Ectodermal cell (in vitro differentiated cells): ENCODE measurements at regions not wholly inside any gene's neighbourhood (a gene's known extent, or its start where the extent isn't known, plus 50 kb on each side); places are given as distances from the start of the nearest gene placed in this dataset.

Experiments
- H3K27ac ChIP-seq: 2 replicates; pipeline ENCODE4 v1.7.0; 2013; ENCODE audit warnings: mild to moderate bottlenecking, low read depth, low read length; ENCODE audit not compliant: insufficient read depth, poor library complexity, severe bottlenecking
- H3K27me3 ChIP-seq: 2 replicates; pipeline ENCODE4 v1.7.0; 2013; ENCODE audit warnings: mild to moderate bottlenecking, low read length; ENCODE audit not compliant: insufficient read depth, control insufficient read depth, poor library complexity, severe bottlenecking
- H3K36me3 ChIP-seq: one replicate; pipeline ENCODE4 v1.7.0; 2013; ENCODE audit warnings: low read length; ENCODE audit not compliant: control insufficient read depth, insufficient read depth
- H3K4me1 ChIP-seq: one replicate; pipeline ENCODE4 v1.7.0; 2013; ENCODE audit warnings: low read length; ENCODE audit not compliant: control insufficient read depth, insufficient read depth
- H3K4me3 ChIP-seq: 2 replicates; pipeline ENCODE4 v1.7.0; 2013; ENCODE audit warnings: low read depth, low read length, control low read depth; ENCODE audit not compliant: insufficient read depth
- H3K9me3 ChIP-seq: 2 replicates; pipeline ENCODE4 v1.7.0; 2013; ENCODE audit warnings: mild to moderate bottlenecking, low read length, moderate library complexity; ENCODE audit not compliant: control insufficient read depth
- WGBS, 2 experiments: methylation state at CpG; one replicate each; pipeline ENCODE4 v1.1.7; 2013; ENCODE audit warnings: missing lambda C conversion rate in 2 of 2; 5-methylcytosine and 5-hydroxymethylcytosine counted together

DNA sequence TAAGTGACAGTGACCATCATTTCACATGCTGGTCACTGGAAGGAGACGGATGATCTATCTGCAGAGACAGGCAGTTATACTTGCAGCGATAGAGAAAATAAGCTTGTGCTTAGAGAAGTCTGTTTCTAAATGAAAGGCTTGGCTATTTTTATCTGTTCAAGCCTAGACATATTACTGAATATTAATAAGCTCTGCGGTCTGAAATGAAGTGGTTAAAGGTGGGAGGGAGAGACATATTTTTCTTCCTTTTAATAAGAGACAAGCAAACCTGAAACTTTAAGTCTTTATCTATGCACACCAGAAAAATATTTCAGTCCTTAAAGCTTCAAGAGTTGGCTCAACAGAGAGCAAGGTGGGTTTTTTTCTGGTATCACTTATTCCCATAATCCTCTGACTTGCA lies 99.0 kb downstream of the CD200R1L start:
- peaks cover 9% of the 10 kb centered on the region for H3K4me1 ChIP-seq
- WGBS, 2 experiments, result 94 to 97% methylated on average over 3 of the region's 3 CpGs
- H3K27me3 ChIP-seq, result no peaks in the 10 kb centered on the region
- H3K4me3 ChIP-seq, result no peak overlapping the region
- no peak overlapping the region for H3K27ac ChIP-seq
- H3K36me3 ChIP-seq, result no peaks in the 10 kb centered on the region
- no peaks in the 10 kb centered on the region for H3K9me3 ChIP-seq

DNA sequence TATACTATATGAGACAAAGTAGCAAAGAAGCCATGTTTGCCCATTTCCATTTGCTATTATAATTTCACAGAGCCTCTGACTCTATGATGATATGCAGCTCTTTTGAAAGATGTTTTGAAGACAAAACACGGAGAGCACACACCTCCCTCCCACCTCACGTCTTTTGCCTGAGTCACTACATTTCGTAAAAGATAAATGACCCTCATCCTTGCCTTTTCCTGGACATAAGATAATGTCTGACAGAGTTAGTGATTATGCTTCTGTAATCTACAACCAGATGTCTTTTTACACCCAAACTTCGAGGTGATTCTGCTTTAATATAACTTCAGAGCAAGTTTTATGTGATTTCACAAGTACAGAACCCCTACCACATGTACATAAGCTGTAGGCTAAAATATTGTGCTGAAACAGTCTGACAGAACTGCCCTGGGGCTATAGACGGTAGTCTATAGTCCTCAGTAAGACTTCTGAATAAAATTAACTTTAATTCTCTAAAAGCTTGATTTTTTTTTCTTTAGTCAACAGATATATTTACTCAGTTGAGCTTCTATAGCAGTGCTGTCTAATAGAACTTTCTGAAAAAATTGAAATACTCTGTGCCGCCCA lies 99.9 kb downstream of the CD200R1L start:
- WGBS, 2 experiments, result 89 to 94% methylated on average over 6 of the region's 6 CpGs
- Histone ChIP-seq H3K9me3 (no peaks in the 10 kb centered on the region), H3K27ac (no peak overlapping the region), H3K4me3 (no peak overlapping the region), H3K4me1 (peaks cover 9% of the 10 kb centered on the region), H3K36me3 (no peaks in the 10 kb centered on the region), H3K27me3 (no peaks in the 10 kb centered on the region)

DNA sequence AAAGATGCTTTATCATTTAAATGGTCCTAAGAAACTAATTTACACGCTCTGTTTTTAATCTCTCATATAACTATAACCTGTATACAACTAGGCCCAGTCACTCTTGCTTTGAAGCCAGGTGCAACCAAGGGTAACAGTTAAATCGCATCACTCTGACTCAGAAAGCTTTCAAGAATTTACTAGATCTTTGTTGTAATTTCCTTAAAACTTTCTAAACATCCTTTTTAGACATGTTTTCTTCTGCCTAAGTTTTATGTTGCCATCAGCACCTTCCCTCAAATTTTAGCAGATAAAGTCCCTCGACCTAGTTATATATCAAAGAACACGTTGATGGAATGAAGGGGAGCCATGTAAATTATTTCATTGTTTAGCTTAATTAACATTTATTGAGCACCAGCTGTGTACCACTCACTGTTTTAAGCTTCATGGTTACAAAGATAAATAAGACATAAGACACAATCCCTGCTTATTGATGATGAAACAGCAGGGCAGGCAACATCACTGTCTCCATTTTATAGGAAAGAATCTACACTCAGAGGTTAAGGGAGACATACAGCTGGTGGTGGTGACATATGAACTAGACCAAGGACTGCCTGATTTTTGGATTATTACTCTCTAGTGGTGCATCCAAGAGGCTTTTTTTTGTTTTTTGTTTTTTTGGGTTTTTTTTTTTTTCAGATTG lies 101.0 kb downstream of the CD200R1L start:
- H3K4me1 ChIP-seq, result peaks cover 9% of the 10 kb centered on the region
- no peak overlapping the region for H3K4me3 ChIP-seq
- no peaks in the 10 kb centered on the region for H3K36me3 ChIP-seq
- no peak overlapping the region for H3K27ac ChIP-seq
- no peaks in the 10 kb centered on the region for H3K27me3 ChIP-seq
- no peaks in the 10 kb centered on the region for H3K9me3 ChIP-seq
- 54 to 64% methylated on average over 3 of the region's 4 CpGs for WGBS, 2 experiments

DNA sequence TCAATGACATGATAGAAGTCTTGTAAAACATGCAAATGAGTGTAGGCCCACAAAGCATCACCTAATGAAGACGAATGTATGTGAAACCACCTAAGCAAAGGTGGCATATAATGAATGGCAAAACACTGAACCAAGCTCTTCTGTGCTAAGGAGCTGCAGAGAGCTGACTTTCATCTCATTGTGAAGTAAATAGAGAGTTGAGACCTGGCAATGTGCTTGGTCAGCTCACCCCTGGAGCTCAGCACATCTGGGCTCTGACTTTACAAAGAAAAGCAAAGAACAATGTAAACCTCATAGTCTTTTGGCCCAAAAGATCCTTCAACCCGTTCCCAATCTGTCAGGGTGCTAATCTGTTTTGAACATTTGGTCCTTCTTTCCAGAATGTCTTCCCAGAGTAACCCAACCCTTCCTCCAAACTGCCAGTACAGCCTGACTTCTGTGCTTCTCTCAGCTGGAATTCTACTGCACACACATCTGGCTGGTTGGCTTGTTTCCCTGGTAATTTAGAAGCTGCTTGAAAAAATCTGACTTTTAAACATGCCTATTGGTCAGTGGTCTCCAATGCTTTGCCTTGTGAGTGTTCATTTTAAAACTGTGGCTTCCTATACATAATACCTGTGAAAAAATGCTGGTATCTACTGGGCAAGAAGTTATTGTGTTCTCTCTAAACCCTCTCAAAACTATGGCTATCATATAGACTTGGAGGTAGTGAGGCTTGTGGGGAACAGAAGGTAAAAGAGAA lies 101.7 kb downstream of the CD200R1L start:
- no peaks in the 10 kb centered on the region for H3K36me3 ChIP-seq
- no peak overlapping the region for H3K4me3 ChIP-seq
- peaks cover 9% of the 10 kb centered on the region for H3K4me1 ChIP-seq
- WGBS, 2 experiments, result 36 to 40% methylated on average over 2 of the region's 2 CpGs
- no peak overlapping the region for H3K27ac ChIP-seq
- H3K9me3 ChIP-seq, result no peaks in the 10 kb centered on the region
- H3K27me3 ChIP-seq, result no peaks in the 10 kb centered on the region

DNA sequence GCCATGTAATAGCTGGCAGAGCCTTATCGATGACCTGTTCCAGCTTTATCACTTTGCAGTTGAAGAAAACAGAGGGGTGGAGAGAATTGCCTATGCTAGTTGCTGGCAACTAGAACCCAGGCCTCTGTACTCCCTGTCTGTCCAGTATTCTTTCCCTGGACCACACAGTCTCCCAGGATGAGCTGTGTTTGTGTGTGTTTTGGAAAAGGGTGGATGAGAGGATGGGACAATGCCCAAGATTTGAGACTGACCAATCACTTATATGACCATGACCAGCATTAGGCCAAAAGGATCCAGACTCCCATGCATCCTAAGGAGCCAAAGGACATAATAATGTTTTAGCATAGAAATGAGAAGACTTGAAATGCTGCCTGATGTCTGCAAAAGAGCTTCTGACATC lies 102.6 kb downstream of the CD200R1L start:
- H3K36me3 ChIP-seq, result no peaks in the 10 kb centered on the region
- peaks cover 9% of the 10 kb centered on the region for H3K4me1 ChIP-seq
- no peaks in the 10 kb centered on the region for H3K27me3 ChIP-seq
- no peaks in the 10 kb centered on the region for H3K9me3 ChIP-seq
- 97 to 100% methylated on average over 1 of the region's 1 CpG for WGBS, 2 experiments
- H3K4me3 ChIP-seq, result no peak overlapping the region
- no peak overlapping the region for H3K27ac ChIP-seq

DNA sequence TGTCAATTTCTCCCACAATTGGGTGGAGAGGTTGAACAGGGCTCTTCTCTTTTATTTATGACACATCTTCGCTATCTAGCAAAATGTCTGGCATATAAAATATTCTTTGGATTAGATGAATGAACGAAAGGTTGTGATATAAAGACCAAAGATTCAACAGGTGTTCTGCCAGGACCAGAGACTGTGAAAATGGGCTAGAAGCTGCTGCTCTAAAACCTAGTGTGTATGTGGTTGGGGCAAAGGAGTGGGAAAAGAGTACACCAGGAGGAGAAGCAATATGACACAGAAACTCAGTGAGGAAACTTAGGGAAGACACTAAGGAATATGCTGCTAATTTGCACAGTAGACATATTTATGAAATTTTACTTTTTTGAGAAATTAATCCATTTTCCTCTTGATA lies 102.0 kb upstream of the CCDC80 start:
- no peak overlapping the region for H3K27ac ChIP-seq
- H3K27me3 ChIP-seq, result no peaks in the 10 kb centered on the region
- H3K4me3 ChIP-seq, result no peak overlapping the region
- no peaks in the 10 kb centered on the region for H3K36me3 ChIP-seq
- 96 to 100% methylated on average over 1 to 2 of the region's 2 CpGs for WGBS, 2 experiments
- H3K4me1 ChIP-seq, result peaks cover 9% of the 10 kb centered on the region
- no peaks in the 10 kb centered on the region for H3K9me3 ChIP-seq

DNA sequence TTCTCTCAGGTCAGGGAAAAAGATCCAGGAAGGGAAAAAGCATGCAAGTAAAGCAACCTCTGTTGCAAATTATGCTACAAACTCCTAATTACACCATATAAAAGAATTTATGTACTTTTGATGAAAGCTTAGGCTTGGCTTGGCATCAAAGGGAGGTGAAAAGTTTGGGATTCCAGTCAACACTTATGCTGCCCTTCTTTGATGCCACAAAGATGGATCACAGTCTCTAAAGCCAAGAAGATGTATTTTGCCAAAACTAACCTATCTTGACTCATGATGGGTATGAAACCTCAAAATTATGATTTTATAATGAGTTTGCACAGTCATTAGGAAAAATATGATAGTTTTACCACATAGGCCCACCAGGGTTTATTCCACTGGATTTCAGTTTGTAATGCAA lies 101.0 kb upstream of the CCDC80 start:
- Histone ChIP-seq H3K4me1 (peaks cover 9% of the 10 kb centered on the region), H3K27ac (no peak overlapping the region), H3K9me3 (no peaks in the 10 kb centered on the region), H3K36me3 (no peaks in the 10 kb centered on the region), H3K4me3 (no peak overlapping the region), H3K27me3 (no peaks in the 10 kb centered on the region)

DNA sequence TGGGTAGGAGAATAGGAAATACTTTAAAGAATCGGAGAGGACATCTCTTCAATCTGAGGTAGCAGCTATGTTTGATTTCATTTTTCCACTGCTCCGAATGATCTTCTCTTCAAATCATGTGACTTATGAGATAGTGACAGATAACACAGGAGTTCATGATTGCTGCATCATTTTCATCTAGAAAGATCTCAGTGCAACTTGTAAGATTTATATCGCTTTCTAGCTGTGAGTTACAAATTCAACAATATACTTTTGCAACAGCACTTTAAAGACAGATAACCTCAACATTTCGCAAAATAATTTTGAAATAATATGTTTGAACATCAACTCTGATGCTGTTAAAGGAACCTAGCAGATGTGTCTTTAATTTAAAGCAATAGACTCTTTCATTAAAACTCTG lies 99.9 kb upstream of the CCDC80 start:
- WGBS, 2 experiments, result 97% methylated on average over 3 to 4 of the region's 4 CpGs

DNA sequence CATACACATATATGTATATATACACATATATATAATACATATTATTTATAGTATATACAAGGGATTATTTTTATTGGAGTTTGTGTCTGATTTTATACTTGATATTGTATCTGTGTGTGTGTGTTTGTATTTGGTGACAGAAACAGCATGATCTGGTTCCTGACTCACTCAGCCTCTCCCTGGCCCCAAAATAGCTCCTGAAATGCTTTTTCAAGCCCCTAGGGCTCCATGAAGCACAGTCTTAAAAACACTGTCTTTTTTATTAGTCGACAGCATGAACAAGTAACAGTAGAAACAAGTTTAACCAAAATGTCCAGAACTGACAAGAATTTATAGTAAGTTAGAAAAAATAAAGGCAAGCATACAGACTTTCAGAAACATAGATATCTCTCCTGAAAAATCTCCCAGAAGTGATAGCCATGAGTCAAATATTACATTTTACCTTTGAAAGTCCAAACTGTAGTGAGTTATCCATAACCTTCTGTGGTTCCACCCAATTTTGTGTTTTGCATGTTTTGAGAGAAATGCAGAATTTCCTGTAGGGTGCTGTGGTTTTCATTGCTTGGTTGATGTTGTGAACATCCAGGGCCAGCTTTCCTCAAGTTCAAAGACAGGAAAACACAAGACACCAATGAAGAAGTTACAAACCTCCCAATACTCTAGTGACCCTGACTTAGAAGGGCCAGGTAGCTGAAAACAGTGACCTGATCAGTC lies 98.5 kb upstream of the CCDC80 start:
- no peaks in the 10 kb centered on the region for H3K36me3 ChIP-seq
- H3K9me3 ChIP-seq, result no peaks in the 10 kb centered on the region
- no peaks in the 10 kb centered on the region for H3K27me3 ChIP-seq
- no peak overlapping the region for H3K4me3 ChIP-seq
- WGBS, 2 experiments, result 92 to 100% methylated on average over 1 of the region's 1 CpG
- H3K27ac ChIP-seq, result no peak overlapping the region
- no peaks in the 10 kb centered on the region for H3K4me1 ChIP-seq

More for the DNA sequence above, 99.9 kb upstream of the CCDC80 start:
- Histone ChIP-seq H3K4me3 (no peak overlapping the region), H3K27ac (no peak overlapping the region), H3K36me3 (no peaks in the 10 kb centered on the region), H3K27me3 (no peaks in the 10 kb centered on the region), H3K4me1 (peaks cover 9% of the 10 kb centered on the region), H3K9me3 (no peaks in the 10 kb centered on the region)

DNA sequence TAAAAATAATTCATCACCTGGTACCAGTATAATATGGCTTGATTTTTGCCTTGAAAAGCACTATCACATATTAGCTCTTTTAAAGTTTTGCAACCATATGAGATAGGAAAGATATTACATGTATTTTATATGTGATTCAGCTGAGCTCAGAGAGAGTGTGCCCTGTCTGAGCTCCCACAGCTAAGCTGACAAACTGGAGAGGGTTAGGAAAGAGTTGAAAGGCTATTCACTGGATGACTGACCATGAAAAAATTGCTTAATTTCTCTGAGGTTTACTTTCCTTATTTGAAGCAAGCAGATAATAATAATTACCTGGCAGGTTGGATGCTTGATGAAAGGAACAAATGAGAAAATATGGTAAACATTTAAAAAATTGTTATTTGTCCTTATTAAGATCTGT lies 97.4 kb upstream of the CCDC80 start:
- Histone ChIP-seq H3K4me3 (no peak overlapping the region), H3K36me3 (no peaks in the 10 kb centered on the region), H3K9me3 (no peaks in the 10 kb centered on the region), H3K27ac (no peak overlapping the region), H3K27me3 (no peaks in the 10 kb centered on the region), H3K4me1 (no peaks in the 10 kb centered on the region)
